PC-3 (cell line): ENCODE measurements at regions not wholly inside any gene's neighbourhood (a gene's known extent, or its start where the extent isn't known, plus 50 kb on each side); places are given as distances from the start of the nearest gene placed in this dataset.

Source experiments
- ATAC-seq: fragments of 200-7000 bp; cut with Tn5 transposase; 2 replicates; pipeline ENCODE4 v1.9.1; 2020; ENCODE audit warnings: mild to moderate bottlenecking, moderate library complexity
- BruUV-seq: library from RNA; stranded (reverse); fragments of 400-500 nt; replicated peaks from 2 replicates; lab custom pipeline; 2021; lab: Mats Ljungman, UMichigan
- CTCF ChIA-PET: fragments of 300-600 bp; sonication (Branson Sonifier 250); formaldehyde crosslinking; loops from one replicate; lab custom pipeline; 2022; ENCODE audit warnings: antibody characterized with exemption; lab: Charles Lee
- POLR2A ChIA-PET: fragments of 300-600 bp; sonication (Branson Sonifier 250); formaldehyde crosslinking; loops from one replicate; lab custom pipeline; 2022; ENCODE audit warnings: antibody characterized with exemption; ENCODE audit not compliant: unreplicated experiment; lab: Charles Lee
- DNase-seq: peaks from one replicate; pipeline ENCODE4 v3.0.0-alpha.2; 2015
- H2AFZ ChIP-seq: fragments of 300-600 bp; sonication (generic); 2 replicates; pipeline ENCODE4 v1.6.0; 2016; ENCODE audit warnings: antibody characterized with exemption, low read length
- H3F3A ChIP-seq: fragments of 300-600 bp; sonication (generic); one replicate; pipeline ENCODE4 v1.6.0; 2017; ENCODE audit warnings: antibody characterized with exemption, low read length, control low read depth, mild to moderate bottlenecking; ENCODE audit not compliant: unreplicated experiment
- H3K27ac ChIP-seq: fragments of 300-600 bp; sonication (generic); 2 replicates; pipeline ENCODE4 v1.5.1; 2016; ENCODE audit warnings: mild to moderate bottlenecking, low read length
- H3K27me3 ChIP-seq: fragments of 300-600 bp; sonication (generic); 2 replicates; pipeline ENCODE4 v1.6.1; 2016; ENCODE audit warnings: low read length, mixed read lengths
- H3K36me3 ChIP-seq: fragments of 300-600 bp; sonication (generic); 2 replicates; pipeline ENCODE4 v1.6.1; 2016; ENCODE audit warnings: low read depth, mixed run types, low read length, mixed read lengths
- H3K4me1 ChIP-seq: fragments of 300-600 bp; sonication (generic); 2 replicates; pipeline ENCODE4 v1.5.1; 2016; ENCODE audit warnings: low read length; ENCODE audit not compliant: insufficient read depth
- H3K4me2 ChIP-seq: fragments of 300-600 bp; sonication (generic); 2 replicates; pipeline ENCODE4 v1.6.0; 2016; ENCODE audit warnings: low read length
- H3K4me3 ChIP-seq: fragments of 300-600 bp; sonication (generic); 2 replicates; pipeline ENCODE4 v1.5.1; 2016; ENCODE audit warnings: mild to moderate bottlenecking, low read length, mixed read lengths
- H3K79me2 ChIP-seq: fragments of 300-600 bp; sonication (generic); 2 replicates; pipeline ENCODE4 v1.6.1; 2017; ENCODE audit warnings: low read length, mixed read lengths
- H3K9ac ChIP-seq: fragments of 300-600 bp; sonication (generic); 2 replicates; pipeline ENCODE4 v1.6.0; 2016; ENCODE audit warnings: mild to moderate bottlenecking, low read length
- H3K9me2 ChIP-seq: fragments of 300-600 bp; sonication (generic); replicated peaks from 2 replicates; pipeline ENCODE4 v1.6.1; 2016; ENCODE audit warnings: mixed run types, low read length, mixed read lengths
- H3K9me3 ChIP-seq: fragments of 300-600 bp; sonication (generic); 2 replicates; pipeline ENCODE4 v1.6.1; 2016; ENCODE audit warnings: low read length, mixed read lengths
- H4K20me1 ChIP-seq: fragments of 300-600 bp; sonication (generic); 2 replicates; pipeline ENCODE4 v1.6.1; 2016; ENCODE audit warnings: low read length, mixed read lengths
- CTCF ChIP-seq: fragments of 300-600 bp; sonication (generic); conservative IDR thresholded peaks from 2 replicates; pipeline ENCODE4 v1.5.1; 2017; ENCODE audit warnings: antibody characterized with exemption, low read depth, mild to moderate bottlenecking, low read length
- EZH2 ChIP-seq: fragments of 300-600 bp; sonication (generic); IDR thresholded peaks from one replicate; pipeline ENCODE4 v1.6.1; 2017; ENCODE audit warnings: antibody characterized with exemption, mild to moderate bottlenecking, low read length; ENCODE audit not compliant: unreplicated experiment
- EZH2phosphoT487 ChIP-seq: fragments of 300-600 bp; sonication (generic); IDR thresholded peaks from 2 replicates; pipeline ENCODE4 v1.6.1; 2018; ENCODE audit warnings: mild to moderate bottlenecking, antibody characterized with exemption, low read length, borderline replicate concordance
- intact Hi-C: fragments of 100-400 bp; cut with micrococcal nuclease; formaldehyde crosslinking; loops from 2 replicates; pipeline ENCODE4 v1.9.0; 2023

GRCh38 chr6:134381959-134382358 lies 64.0 kb upstream of the SGK1 start:
- Histone ChIP-seq H3K9ac (no peak overlapping the region), H3F3A (no peaks in the 10 kb centered on the region), H4K20me1 (no peaks in the 10 kb centered on the region), H3K27ac (no peak overlapping the region), H3K9me2 (no peaks in the 10 kb centered on the region), H3K4me3 (no peak overlapping the region), H3K79me2 (no peaks in the 10 kb centered on the region), H3K27me3 (no peaks in the 10 kb centered on the region), H2AFZ (no peak overlapping the region), H3K4me2 (no peak overlapping the region), H3K4me1 (peaks cover 12% of the 10 kb centered on the region), H3K9me3 (no peaks in the 10 kb centered on the region), H3K36me3 (no peaks in the 10 kb centered on the region)
- TF ChIP-seq EZH2phosphoT487 (no peak), CTCF (no peak), EZH2 (no peak)
- no peak for ATAC-seq
- no peak for DNase-seq
- ChIA-PET POLR2A (no interaction called here), CTCF (interaction anchor here (0.6 kb wide), 1 partner anchor 236 kb away, joined by 10 read pairs; no protein-coding TSS in a partner anchor)
- intact Hi-C loops = no loop called here
- no TSS peak for BruUV-seq

- Histone ChIP-seq H3K27ac (peak overlapping the region; percentile 69), H3K79me2 (no peaks in the 10 kb centered on the region), H3K4me3 (peak overlapping the region; percentile 15; the same call in 1 of the 2 replicates), H4K20me1 (no peaks in the 10 kb centered on the region), H3K9ac (peak overlapping the region; percentile 10), H2AFZ (peak overlapping the region; percentile 60), H3K4me1 (peaks cover 12% of the 10 kb centered on the region), H3K9me3 (no peaks in the 10 kb centered on the region), H3K9me2 (no peaks in the 10 kb centered on the region), H3K36me3 (no peaks in the 10 kb centered on the region), H3K27me3 (no peaks in the 10 kb centered on the region), H3K4me2 (peak overlapping the region; percentile 60), H3F3A (no peaks in the 10 kb centered on the region)
- DNase-seq (no peak), ATAC-seq (no peak)
- POLR2A ChIA-PET = no interaction called here
- no TSS peak for BruUV-seq
- CTCF ChIA-PET = no interaction called here
- no peak for TF ChIP-seq CTCF
- no peak for TF ChIP-seq EZH2
- TF ChIP-seq EZH2phosphoT487 = no peak
- intact Hi-C loops = no loop called here
Measured at GRCh38 chr6:134379599-134379998, 61.7 kb upstream of the SGK1 start.

- H3K4me3 ChIP-seq = peak overlapping the region; percentile 15; the same call in 1 of the 2 replicates
- intact Hi-C loops = no loop called here
- peak; percentile 64 for ATAC-seq
Measured at GRCh38 chr6:134379076-134379475, 61.2 kb upstream of the SGK1 start.

More at GRCh38 chr6:134379076-134379475, 61.2 kb upstream of the SGK1 start:
- no peaks in the 10 kb centered on the region for H3K27me3 ChIP-seq
- no peaks in the 10 kb centered on the region for H3K9me3 ChIP-seq
- H3K4me1 ChIP-seq = peaks cover 12% of the 10 kb centered on the region
- H4K20me1 ChIP-seq = no peaks in the 10 kb centered on the region
- ChIA-PET POLR2A (no interaction called here), CTCF (no interaction called here)
- H3F3A ChIP-seq = no peaks in the 10 kb centered on the region
- TF ChIP-seq EZH2phosphoT487 (no peak), CTCF (no peak), EZH2 (no peak)
- peak overlapping the region; percentile 60 for H3K4me2 ChIP-seq
- H3K36me3 ChIP-seq = no peaks in the 10 kb centered on the region
- peak overlapping the region; percentile 10 for H3K9ac ChIP-seq
- no peaks in the 10 kb centered on the region for H3K9me2 ChIP-seq
- peak overlapping the region; percentile 60 for H2AFZ ChIP-seq
- BruUV-seq = no TSS peak
- no peaks in the 10 kb centered on the region for H3K79me2 ChIP-seq
- peak; percentile 87 for DNase-seq
- peak overlapping the region; percentile 69 for H3K27ac ChIP-seq
